Peyer's patch (tissue), 4 donors: ENCODE measurements at regions not wholly inside any gene's neighbourhood (a gene's known extent, or its start where the extent isn't known, plus 50 kb on each side); places are given as distances from the start of the nearest gene placed in this dataset.

Experiments used
- DNase-seq, 3 donors: peaks; one replicate each; pipeline ENCODE4 v3.0.0-alpha.2; 2017 to 2019
- H3K27ac ChIP-seq, 4 donors: fragments of 200-600 bp; sonication (generic); one replicate each; pipeline ENCODE4 v1.5.1; 2016 to 2019
- H3K27me3 ChIP-seq, 2 donors: fragments of 200-600 bp; sonication (generic); one replicate each; pipeline ENCODE4 v1.5.1; 2019
- H3K36me3 ChIP-seq, 3 donors: fragments of 200-600 bp; sonication (generic); one replicate each; pipeline ENCODE4 v1.5.1; 2016 to 2019
- H3K4me1 ChIP-seq, 4 donors: fragments of 200-600 bp; sonication (generic); one replicate each; pipeline ENCODE4 v1.5.1; 2016 to 2019
- H3K4me3 ChIP-seq, 4 donors: fragments of 200-600 bp; sonication (generic); 1 replicate in 3 of 4; 2 replicates in 1 of 4; pipeline ENCODE4 v1.5.1; 2016 to 2019; ENCODE audit warnings: mild to moderate bottlenecking in 1 of 4
- H3K9me3 ChIP-seq, 4 donors: fragments of 200-600 bp; sonication (generic); one replicate each; pipeline ENCODE4 v1.5.1; 2016 to 2019; ENCODE audit warnings: mild to moderate bottlenecking in 1 of 4
- POLR2A ChIP-seq, 2 donors: fragments of 450-650 bp; IDR thresholded peaks; one replicate each; pipeline ENCODE4 v1.5.1; 2017; ENCODE audit warnings: antibody characterized with exemption in 2 of 2, mild to moderate bottlenecking in 2 of 2, moderate library complexity in 2 of 2
- TF ChIP-seq, protein P1 (sequence below), 6 experiments: fragments of 450-650 bp in 4 of 6; fragments of 200-600 bp in 2 of 6; sonication (generic) in 1 of 6; IDR thresholded peaks; one replicate each; pipeline ENCODE4 v1.5.1; 2017 to 2019; ENCODE audit warnings: antibody characterized with exemption in 6 of 6, mild to moderate bottlenecking in 3 of 6, moderate library complexity in 1 of 6

DNA sequence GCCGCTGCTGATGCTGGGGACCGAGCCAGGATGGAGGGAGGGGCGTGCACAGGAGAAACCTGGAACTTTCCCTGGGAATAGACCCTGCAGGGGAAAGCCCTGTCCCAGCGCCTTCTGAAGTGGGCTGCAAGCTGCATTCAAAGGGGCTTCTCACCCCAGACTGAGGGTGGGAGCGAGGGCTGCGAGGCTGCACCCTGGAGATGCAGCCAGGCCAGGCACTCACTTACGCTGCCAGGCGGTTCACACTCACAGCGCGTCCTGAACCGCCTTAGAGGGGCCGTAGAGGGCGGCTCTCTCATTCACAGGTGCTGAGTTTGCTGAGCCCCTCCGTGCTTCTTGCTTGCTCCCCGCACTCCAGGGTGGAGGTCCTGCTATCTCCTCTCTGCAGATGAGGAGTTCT is 208.5 kb upstream of the C14orf180 start:
- Histone ChIP-seq H3K9me3 (no peaks in the 10 kb centered on the region), H3K4me1 (no peaks in the 10 kb centered on the region), H3K27ac (no peak overlapping the region), H3K36me3 (no peaks in the 10 kb centered on the region), H3K27me3 (no peaks in the 10 kb centered on the region), H3K4me3 (no peak overlapping the region)
- TF ChIP-seq, protein P1, sequence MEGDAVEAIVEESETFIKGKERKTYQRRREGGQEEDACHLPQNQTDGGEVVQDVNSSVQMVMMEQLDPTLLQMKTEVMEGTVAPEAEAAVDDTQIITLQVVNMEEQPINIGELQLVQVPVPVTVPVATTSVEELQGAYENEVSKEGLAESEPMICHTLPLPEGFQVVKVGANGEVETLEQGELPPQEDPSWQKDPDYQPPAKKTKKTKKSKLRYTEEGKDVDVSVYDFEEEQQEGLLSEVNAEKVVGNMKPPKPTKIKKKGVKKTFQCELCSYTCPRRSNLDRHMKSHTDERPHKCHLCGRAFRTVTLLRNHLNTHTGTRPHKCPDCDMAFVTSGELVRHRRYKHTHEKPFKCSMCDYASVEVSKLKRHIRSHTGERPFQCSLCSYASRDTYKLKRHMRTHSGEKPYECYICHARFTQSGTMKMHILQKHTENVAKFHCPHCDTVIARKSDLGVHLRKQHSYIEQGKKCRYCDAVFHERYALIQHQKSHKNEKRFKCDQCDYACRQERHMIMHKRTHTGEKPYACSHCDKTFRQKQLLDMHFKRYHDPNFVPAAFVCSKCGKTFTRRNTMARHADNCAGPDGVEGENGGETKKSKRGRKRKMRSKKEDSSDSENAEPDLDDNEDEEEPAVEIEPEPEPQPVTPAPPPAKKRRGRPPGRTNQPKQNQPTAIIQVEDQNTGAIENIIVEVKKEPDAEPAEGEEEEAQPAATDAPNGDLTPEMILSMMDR (IDR thresholded peaks at IDR 0.05): no peak
- TF ChIP-seq POLR2A (IDR thresholded peaks at IDR 0.05): no peak
- no peak for DNase-seq

DNA sequence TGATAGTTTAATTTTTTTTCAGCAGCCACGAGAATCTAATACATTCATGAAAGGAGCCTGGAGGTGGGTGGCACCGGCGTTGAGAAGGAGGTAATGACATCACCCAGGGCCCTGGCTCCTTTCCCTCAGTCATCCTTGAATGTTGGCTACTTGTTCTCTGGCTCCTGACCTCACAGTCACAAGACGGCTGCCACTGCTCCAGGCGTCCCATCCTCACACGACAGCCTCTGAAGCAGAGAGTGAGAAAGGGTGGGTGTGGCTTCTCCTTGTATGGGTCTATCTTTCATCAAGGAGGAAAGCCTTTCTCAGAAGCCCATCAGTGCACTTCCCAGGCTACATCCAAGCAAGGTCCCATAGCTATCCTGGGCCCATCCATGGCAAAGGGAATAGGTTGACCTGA is 207.6 kb upstream of the C14orf180 start:
- no peak for DNase-seq
- Histone ChIP-seq H3K36me3 (no peaks in the 10 kb centered on the region), H3K4me3 (no peak overlapping the region), H3K4me1 (no peaks in the 10 kb centered on the region), H3K27ac (no peak overlapping the region), H3K9me3 (no peaks in the 10 kb centered on the region), H3K27me3 (no peaks in the 10 kb centered on the region)
- no peak for TF ChIP-seq POLR2A (IDR thresholded peaks at IDR 0.05)
- TF ChIP-seq, protein P1 (IDR thresholded peaks at IDR 0.05): no peak

DNA sequence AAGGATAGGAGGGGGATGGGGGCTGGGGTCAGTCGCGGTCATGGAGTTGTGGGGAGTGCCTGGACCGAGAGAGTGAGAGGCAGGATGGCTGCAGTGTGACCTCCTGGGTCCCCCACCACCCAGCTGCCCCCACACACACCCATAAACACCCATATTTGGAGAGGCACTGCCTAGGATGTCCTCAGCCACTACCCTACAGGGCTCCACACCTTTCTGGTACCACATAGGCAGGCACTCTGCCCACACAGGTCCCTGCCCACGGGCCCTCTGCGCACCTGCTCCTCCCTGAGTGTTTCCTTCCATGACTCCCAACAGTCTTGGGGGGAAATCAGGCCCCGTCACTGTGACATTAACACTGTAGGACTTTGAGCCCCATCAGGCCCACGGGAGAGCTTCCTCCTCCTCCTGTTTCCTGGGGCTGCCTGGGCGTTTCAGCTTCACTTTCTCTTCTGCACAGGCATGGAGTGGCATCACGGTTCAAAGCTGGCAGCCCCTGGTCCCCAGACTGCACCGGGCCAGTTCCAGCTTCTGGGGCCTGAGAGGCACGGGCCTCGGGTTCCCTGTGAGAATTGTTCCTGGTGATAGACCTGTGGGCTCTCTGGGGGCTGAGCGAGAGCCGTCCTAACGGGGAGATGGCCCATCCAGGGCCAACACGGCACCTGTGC is 207.0 kb upstream of the C14orf180 start:
- no peak overlapping the region for H3K27ac ChIP-seq
- no peaks in the 10 kb centered on the region for H3K27me3 ChIP-seq
- no peaks in the 10 kb centered on the region for H3K36me3 ChIP-seq
- no peak for DNase-seq
- H3K9me3 ChIP-seq: no peaks in the 10 kb centered on the region
- TF ChIP-seq, protein P1 (IDR thresholded peaks at IDR 0.05): no peak
- TF ChIP-seq POLR2A (IDR thresholded peaks at IDR 0.05): no peak
- no peaks in the 10 kb centered on the region for H3K4me1 ChIP-seq
- no peak overlapping the region for H3K4me3 ChIP-seq

DNA sequence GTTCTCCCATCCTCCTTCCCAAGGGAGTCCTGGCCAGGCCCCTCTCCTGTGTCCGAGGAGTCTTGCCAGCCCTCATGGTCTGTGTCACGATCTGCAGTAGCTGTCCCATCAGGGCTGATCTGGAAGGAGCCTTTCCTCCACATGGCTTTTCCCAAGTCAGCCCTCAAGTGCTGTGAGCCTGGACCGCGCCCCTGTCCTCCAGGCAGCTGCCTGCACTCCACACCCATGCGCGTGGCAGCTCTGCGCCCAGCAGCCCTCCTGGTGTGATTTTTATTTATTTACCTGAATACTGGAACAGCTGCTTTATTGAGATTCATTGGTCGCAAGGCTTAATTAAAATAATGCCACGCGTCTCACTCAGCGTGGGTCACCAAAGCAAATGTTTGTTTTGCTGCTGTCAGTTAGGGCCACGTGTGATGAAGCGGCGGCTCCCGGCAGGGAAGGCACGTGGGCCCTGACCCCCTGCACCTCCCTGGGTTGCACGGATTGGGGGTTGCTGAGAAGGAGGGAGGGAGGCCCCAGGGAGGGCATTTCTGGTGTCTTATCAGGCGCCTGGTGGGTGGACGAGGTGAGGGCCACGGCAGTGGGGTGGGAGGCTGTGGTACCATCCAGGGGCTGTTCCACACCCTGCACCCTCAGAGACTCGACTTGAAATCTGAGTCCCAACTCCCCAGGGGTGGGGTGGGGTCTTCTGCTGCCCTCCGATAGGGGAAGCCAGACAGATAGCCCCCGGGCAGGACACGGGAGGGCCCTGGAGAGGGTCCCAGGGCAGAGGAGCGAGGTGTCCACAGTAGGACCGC is 206.3 kb upstream of the C14orf180 start:
- Histone ChIP-seq H3K27ac (no peak overlapping the region), H3K4me3 (no peak overlapping the region), H3K36me3 (no peaks in the 10 kb centered on the region), H3K4me1 (no peaks in the 10 kb centered on the region), H3K9me3 (no peaks in the 10 kb centered on the region), H3K27me3 (no peaks in the 10 kb centered on the region)
- no peak for DNase-seq
- TF ChIP-seq POLR2A (IDR thresholded peaks at IDR 0.05): no peak
- TF ChIP-seq, protein P1 (IDR thresholded peaks at IDR 0.05): no peak

DNA sequence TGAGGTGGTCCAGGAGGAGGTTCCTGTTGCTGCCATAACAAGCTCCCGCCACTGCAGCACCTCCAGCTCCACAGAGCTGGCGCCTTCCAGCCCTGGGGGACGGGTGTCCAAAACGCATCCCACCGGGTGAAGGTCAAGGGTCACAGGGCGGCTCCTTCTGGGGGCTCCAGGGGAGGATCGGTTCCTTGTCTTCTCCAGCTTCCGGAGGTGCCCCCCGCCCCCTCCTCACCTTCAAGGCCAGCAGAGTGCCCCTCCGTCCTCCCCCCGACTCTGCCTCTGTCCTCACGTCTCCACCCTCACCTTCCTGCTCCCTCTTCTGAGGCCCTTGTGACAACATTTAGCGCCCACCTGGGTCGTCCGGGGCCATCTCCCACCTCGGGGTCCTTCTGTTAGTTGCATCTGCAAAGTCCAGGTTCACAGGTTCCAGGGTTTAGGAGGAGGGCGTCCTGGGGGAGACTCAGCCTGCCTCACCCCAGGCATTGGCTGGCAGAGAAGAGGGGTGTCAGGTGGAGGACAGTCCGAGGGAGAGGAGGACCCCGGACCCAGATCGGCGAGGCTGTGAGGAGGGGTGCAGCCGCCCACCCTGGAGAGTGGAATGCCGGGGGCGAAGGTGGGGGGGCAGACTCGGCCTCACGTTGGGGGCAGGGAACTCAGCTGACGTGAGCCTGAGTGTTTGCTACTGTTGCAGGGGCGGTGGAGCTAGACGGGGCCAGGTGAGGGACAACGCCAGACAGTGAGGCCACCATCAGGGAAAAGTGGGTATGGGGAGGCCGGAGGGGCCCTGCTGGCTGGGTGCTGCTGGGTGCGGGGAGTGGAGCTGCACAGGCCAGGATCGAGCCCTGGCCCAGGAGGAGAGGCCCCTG is 205.5 kb upstream of the C14orf180 start:
- Histone ChIP-seq H3K27ac (no peak overlapping the region), H3K27me3 (no peaks in the 10 kb centered on the region), H3K36me3 (no peaks in the 10 kb centered on the region), H3K4me1 (no peaks in the 10 kb centered on the region), H3K9me3 (no peaks in the 10 kb centered on the region), H3K4me3 (no peak overlapping the region)
- no peak for DNase-seq
- TF ChIP-seq, protein P1 (IDR thresholded peaks at IDR 0.05): no peak
